Kidney epithelial cell (primary cell): ENCODE measurements at regions not wholly inside any gene's neighbourhood (a gene's known extent, or its start where the extent isn't known, plus 50 kb on each side); places are given as distances from the start of the nearest gene placed in this dataset.

Experiments
- DNase-seq: peaks from one replicate; pipeline ENCODE4 v3.0.0-alpha.2; 2010; ENCODE audit warnings: low read depth
- H3K27me3 ChIP-seq: 2 replicates; pipeline ENCODE4 v1.6.0; 2011; ENCODE audit warnings: low read length; ENCODE audit not compliant: control insufficient read depth, insufficient read depth
- H3K36me3 ChIP-seq: 2 replicates; pipeline ENCODE4 v1.5.1; 2011; ENCODE audit warnings: low read length; ENCODE audit not compliant: control insufficient read depth, insufficient read depth
- H3K4me3 ChIP-seq: 2 replicates; pipeline ENCODE4 v1.5.1; 2011; ENCODE audit warnings: low read depth, mild to moderate bottlenecking, control low read depth, low read length
- TF ChIP-seq, protein P1 (sequence below): IDR thresholded peaks from 2 replicates; pipeline ENCODE4 v1.5.1; 2011; ENCODE audit warnings: mild to moderate bottlenecking, moderate library complexity, low read length, control low read depth, inconsistent platforms; ENCODE audit not compliant: insufficient read depth, poor library complexity, severe bottlenecking

DNA sequence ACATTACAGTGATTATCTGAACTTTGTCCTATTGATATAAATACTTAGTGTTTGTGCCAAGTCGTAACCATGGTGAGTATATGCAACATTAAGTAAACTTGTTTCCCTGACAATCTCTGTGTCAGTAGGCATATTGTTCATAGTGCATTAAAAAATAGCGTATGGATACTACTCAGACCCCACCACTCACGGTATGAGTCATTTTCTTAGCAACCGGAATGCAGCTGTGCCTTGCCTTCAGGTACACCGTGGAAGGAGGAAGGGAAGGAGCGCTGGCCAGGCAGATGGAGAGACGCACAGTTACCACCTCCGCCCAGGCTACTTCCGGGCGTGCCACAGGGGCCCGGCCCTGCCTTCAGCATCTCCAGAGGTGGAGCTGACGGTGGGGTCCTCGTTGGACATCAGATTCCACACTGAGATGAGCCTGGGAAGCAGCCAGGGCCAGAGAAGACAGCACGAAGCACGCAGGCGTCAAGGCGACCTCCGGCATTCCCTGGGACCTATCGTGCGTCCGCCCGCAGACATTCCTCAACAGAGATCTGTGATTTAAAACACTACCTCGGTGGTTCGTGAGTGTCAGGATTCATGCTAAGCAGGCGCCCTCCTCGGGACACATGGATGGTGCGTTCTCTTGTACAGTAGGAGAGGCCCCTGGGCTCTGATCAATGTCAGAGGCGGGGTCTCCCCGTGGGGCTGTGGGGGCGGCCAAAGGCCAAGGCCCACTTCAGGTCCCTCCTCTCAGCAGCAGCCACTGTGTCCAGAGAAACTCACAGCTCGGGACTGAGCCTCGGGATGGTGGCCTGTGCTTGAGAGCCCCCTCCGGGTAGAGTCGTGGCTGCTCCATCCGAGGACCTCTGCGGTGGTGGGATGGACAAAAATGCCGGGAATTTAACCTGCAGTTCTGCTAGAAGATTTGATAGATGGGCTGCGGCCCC, 82.2 kb upstream of the HDAC4 start:
- Histone ChIP-seq H3K36me3 (no peaks in the 10 kb centered on the region), H3K27me3 (no peaks in the 10 kb centered on the region), H3K4me3 (no peak overlapping the region)
- TF ChIP-seq, protein P1, sequence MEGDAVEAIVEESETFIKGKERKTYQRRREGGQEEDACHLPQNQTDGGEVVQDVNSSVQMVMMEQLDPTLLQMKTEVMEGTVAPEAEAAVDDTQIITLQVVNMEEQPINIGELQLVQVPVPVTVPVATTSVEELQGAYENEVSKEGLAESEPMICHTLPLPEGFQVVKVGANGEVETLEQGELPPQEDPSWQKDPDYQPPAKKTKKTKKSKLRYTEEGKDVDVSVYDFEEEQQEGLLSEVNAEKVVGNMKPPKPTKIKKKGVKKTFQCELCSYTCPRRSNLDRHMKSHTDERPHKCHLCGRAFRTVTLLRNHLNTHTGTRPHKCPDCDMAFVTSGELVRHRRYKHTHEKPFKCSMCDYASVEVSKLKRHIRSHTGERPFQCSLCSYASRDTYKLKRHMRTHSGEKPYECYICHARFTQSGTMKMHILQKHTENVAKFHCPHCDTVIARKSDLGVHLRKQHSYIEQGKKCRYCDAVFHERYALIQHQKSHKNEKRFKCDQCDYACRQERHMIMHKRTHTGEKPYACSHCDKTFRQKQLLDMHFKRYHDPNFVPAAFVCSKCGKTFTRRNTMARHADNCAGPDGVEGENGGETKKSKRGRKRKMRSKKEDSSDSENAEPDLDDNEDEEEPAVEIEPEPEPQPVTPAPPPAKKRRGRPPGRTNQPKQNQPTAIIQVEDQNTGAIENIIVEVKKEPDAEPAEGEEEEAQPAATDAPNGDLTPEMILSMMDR, result no peak
- no peak for DNase-seq

DNA sequence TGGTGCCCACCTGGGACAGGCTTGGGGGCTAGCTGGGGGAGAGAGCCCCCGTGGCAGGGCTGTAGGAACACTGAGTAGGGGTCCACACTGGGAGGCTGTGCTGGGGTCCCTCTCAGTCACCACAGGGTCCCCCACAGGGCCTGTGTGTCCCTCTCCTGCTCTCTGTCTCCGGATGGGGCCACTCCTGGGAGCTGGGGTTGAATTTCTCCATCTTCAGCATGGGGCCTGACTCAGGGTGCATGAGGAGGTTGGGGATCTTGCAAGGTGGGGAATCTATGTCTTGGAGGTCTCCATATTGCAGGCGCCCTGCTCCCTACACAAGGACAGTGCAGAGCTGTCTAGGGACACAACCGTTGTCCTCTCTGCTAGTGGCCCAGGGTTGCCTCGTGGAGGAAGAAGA, 78.7 kb upstream of the HDAC4 start:
- DNase-seq, result no peak
- H3K4me3 ChIP-seq, result no peak overlapping the region
- TF ChIP-seq, protein P1, result no peak
- H3K36me3 ChIP-seq, result no peaks in the 10 kb centered on the region
- no peaks in the 10 kb centered on the region for H3K27me3 ChIP-seq

DNA sequence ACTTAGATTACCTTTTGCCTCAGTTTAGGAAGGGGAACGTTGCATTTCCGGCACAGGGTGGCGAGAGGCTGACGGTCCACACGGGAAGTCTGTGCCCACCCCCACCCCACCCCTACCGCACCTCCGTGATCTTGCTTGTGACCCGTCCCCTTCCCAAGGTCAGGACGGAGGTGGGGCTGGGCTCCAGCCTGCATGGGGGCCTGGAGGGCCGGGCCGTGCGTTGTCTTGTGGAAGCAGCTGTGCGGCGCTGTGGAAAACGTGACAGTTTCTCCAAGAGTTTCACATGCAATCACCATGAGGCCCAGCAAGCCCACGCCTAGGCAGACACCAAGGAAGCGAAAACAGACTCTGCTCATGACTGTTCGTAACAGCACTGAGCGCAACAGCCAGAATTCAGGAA, 76.8 kb upstream of the HDAC4 start:
- no peaks in the 10 kb centered on the region for H3K36me3 ChIP-seq
- TF ChIP-seq, protein P1, result no peak
- DNase-seq, result no peak
- H3K4me3 ChIP-seq, result no peak overlapping the region
- no peaks in the 10 kb centered on the region for H3K27me3 ChIP-seq

DNA sequence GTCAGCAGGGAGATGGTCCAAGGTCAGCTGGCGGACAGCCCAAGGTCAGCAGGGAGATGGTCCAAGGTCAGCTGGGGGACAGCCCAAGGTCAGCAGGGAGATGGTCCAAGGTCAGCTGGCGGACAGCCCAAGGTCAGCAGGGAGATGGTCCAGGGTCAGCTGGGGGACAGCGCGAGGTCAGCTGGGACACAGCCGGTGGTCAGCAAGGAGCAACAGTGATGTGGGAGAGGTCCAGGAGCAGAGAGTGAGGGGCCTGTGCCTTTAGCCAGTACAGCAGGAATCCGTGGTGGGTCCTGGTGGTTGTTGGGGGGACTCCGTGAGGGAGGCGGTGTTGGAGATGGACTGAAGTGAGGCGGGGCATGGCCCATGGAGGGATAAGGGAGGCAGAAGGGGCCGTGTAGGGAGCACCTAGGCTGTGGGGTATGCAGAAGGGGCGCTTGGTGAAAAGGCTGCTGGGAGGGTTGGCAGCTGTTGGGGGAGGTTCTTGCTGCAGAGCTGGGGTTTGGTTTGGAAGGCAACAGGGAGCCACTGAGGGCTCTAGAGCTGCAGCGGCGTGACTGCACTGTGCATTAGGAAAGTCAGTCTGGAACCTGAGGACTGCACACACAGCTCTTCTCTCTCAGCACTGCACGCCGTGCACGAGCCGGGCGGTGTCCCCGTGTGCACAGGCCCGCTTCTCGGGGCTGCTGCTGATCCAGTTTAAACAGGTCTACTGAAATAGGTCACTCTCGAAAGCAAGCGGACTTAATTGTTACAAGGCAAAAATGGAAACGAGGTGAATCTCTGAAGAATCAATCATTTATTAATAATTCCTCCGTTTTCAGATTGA, 76.2 kb upstream of the HDAC4 start:
- DNase-seq, result no peak
- Histone ChIP-seq H3K4me3 (no peak overlapping the region), H3K27me3 (no peaks in the 10 kb centered on the region), H3K36me3 (no peaks in the 10 kb centered on the region)
- TF ChIP-seq, protein P1, result no peak

DNA sequence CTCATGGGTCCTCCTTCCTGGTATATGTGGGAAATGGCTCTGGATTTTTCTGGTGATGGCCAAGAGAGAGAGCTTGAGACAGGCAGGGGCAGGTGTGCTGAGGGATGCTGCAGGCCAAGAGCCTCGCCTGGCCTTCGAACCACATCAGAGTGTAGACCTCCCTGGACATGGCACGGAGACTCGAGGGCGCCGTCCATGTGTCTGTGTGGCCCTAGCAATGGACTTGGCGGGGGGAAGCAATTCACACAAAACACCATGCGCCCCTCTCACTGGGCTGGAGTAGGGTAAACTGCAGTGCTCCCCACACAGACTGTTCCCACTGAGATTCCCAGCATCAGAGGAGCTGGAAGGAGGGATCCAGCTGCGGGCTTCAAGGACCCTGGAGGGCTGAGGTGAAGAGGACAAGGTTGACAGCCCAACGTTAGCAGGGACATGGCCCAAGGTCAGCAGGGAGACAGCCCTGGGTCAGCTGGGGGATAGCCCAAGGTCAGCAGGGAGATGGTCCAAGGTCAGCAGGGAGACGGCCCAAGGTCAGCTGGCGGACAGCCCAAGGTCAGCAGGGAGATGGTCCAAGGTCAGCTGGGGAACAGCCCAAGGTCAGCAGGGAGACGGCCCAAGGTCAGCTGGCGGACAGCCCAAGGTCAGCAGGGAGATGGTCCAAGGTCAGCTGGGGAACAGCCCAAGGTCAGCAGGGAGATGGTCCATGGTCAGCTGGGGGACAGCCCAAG, 75.4 kb upstream of the HDAC4 start:
- no peak for DNase-seq
- TF ChIP-seq, protein P1, result no peak
- H3K36me3 ChIP-seq, result no peaks in the 10 kb centered on the region
- no peak overlapping the region for H3K4me3 ChIP-seq
- H3K27me3 ChIP-seq, result no peaks in the 10 kb centered on the region
